Endothelial cell of umbilical vein (primary cell): ENCODE measurements at regions not wholly inside any gene's neighbourhood (a gene's known extent, or its start where the extent isn't known, plus 50 kb on each side); places are given as distances from the start of the nearest gene placed in this dataset.

ENCODE experiments used
- BruUV-seq: library from RNA; stranded (reverse); fragments of 400-500 nt; replicated peaks from 2 replicates; lab custom pipeline; 2021; lab: Mats Ljungman, UMichigan
- CTCF ChIA-PET: fragments of 300-600, 350-600 bp; sonication (Branson Sonifier 250); formaldehyde crosslinking; loops from one replicate; lab custom pipeline; 2021; ENCODE audit warnings: antibody characterized with exemption, inconsistent platforms; lab: Charles Lee
- POLR2A ChIA-PET: fragments of 300-600, 350-600 bp; sonication (Branson Sonifier 250); formaldehyde crosslinking; loops from one replicate; lab custom pipeline; 2021; ENCODE audit warnings: antibody characterized with exemption, inconsistent platforms; lab: Charles Lee
- DNase-seq: peaks from one replicate; pipeline ENCODE4 v3.0.0-alpha.2; 2011; ENCODE audit warnings: low read depth, low spot score
- FAIRE-seq: peaks from 2 replicates; lab custom pipeline; 2011; peaks lifted over from hg19 to GRCh38; lab: Jason Lieb, UNC
- H2AFZ ChIP-seq: 2 replicates; pipeline ENCODE4 v1.6.0; 2012; ENCODE audit warnings: low read depth, low read length, control low read depth, inconsistent platforms
- H3K27ac ChIP-seq: 2 replicates; pipeline ENCODE4 v1.5.1; 2011; ENCODE audit warnings: low read depth, mild to moderate bottlenecking, control low read depth, low read length, moderate library complexity; ENCODE audit not compliant: insufficient read depth
- H3K27me3 ChIP-seq, 2 experiments: 2 replicates each; pipeline versions ENCODE4 v1.6.0 to v1.6.1; 2011; ENCODE audit warnings: low read length in 2 of 2, mixed read lengths in 1 of 2; ENCODE audit not compliant: control insufficient read depth in 2 of 2, insufficient read depth in 2 of 2
- H3K36me3 ChIP-seq, 2 experiments: 2 replicates in 1 of 2; 3 replicates in 1 of 2; pipeline ENCODE4 v1.5.1; 2011; ENCODE audit warnings: low read length in 2 of 2, mild to moderate bottlenecking in 1 of 2, moderate library complexity in 1 of 2; ENCODE audit not compliant: control insufficient read depth in 2 of 2, insufficient read depth in 2 of 2; ENCODE audit errors: extremely low read depth in 1 of 2
- H3K4me1 ChIP-seq: 3 replicates; pipeline ENCODE4 v1.5.1; 2011; ENCODE audit warnings: mild to moderate bottlenecking, low read length; ENCODE audit not compliant: control insufficient read depth, insufficient read depth; ENCODE audit errors: extremely low read depth
- H3K4me2 ChIP-seq: 2 replicates; pipeline ENCODE4 v1.6.1; 2011; ENCODE audit warnings: low read length, control low read depth, mixed read lengths; ENCODE audit not compliant: insufficient read depth
- H3K4me3 ChIP-seq, 3 experiments: fragments of 200-600 bp in 1 of 3; sonication (generic), shearing (Covaris generic) in 1 of 3; replicated peaks in 1 of 3; 2 replicates each; pipeline ENCODE4 v1.5.1; 2011 to 2016; ENCODE audit warnings: control low read depth in 3 of 3, low read length in 3 of 3, mild to moderate bottlenecking in 2 of 3, inconsistent platforms in 1 of 3, low read depth in 1 of 3, moderate library complexity in 1 of 3; ENCODE audit not compliant: insufficient read depth in 1 of 3
- H3K79me2 ChIP-seq: 2 replicates; pipeline ENCODE4 v1.6.0; 2012; ENCODE audit warnings: low read length, inconsistent platforms; ENCODE audit not compliant: control insufficient read depth, insufficient read depth
- H3K9ac ChIP-seq: replicated peaks from 2 replicates; pipeline ENCODE3; 2011; ENCODE audit warnings: low read length, control low read depth; ENCODE audit not compliant: insufficient read depth; ENCODE audit errors: extremely low read depth
- H3K9me1 ChIP-seq: replicated peaks from 3 replicates; pipeline ENCODE4 v1.6.0; 2011; ENCODE audit warnings: mild to moderate bottlenecking, low read length; ENCODE audit not compliant: control insufficient read depth, insufficient read depth; ENCODE audit errors: extremely low read depth
- H3K9me3 ChIP-seq: replicated peaks from 2 replicates; pipeline ENCODE4 v1.5.1; 2012; ENCODE audit warnings: low read length, inconsistent platforms; ENCODE audit not compliant: control insufficient read depth, insufficient read depth
- H4K20me1 ChIP-seq: replicated peaks from 2 replicates; pipeline ENCODE3; 2011; ENCODE audit warnings: mild to moderate bottlenecking, low read length; ENCODE audit not compliant: control insufficient read depth, insufficient read depth; ENCODE audit errors: extremely low read depth
- EZH2 ChIP-seq: IDR thresholded peaks from 2 replicates; pipeline ENCODE4 v1.6.1; 2012; ENCODE audit warnings: borderline replicate concordance, low read depth, mild to moderate bottlenecking, moderate library complexity, low read length, inconsistent platforms; ENCODE audit not compliant: severe bottlenecking
- FOS ChIP-seq: IDR thresholded peaks from 2 replicates; pipeline ENCODE4 v1.6.1; 2011; ENCODE audit warnings: mild to moderate bottlenecking, low read length, moderate library complexity, borderline replicate concordance; ENCODE audit not compliant: insufficient read depth
- GATA2 ChIP-seq: IDR thresholded peaks from 2 replicates; pipeline ENCODE4 v1.7.0; 2011; ENCODE audit warnings: low read depth, mild to moderate bottlenecking, moderate library complexity, mixed read lengths, low read length; ENCODE audit not compliant: insufficient read length, insufficient read depth
- JUN ChIP-seq: IDR thresholded peaks from 2 replicates; pipeline ENCODE4 v1.6.1; 2011; ENCODE audit warnings: borderline replicate concordance, low read depth; ENCODE audit not compliant: insufficient read length, insufficient read depth
- MYC ChIP-seq: IDR thresholded peaks from one replicate; pipeline ENCODE4 v1.6.1; 2011; ENCODE audit warnings: mild to moderate bottlenecking, low read depth, low read length
- POLR2A ChIP-seq: IDR thresholded peaks from 2 replicates; pipeline ENCODE4 v1.6.1; 2012; ENCODE audit warnings: low read depth, mild to moderate bottlenecking, control low read depth, low read length
- POLR2AphosphoS5 ChIP-seq: IDR thresholded peaks from 2 replicates; pipeline ENCODE4 v1.6.1; 2012; ENCODE audit warnings: low read depth, mild to moderate bottlenecking, control low read depth, low read length, moderate library complexity; ENCODE audit not compliant: insufficient read depth
- dilution Hi-C: fragments of 300-500 bp; cut with MboI; formaldehyde crosslinking; loops from one replicate; pipeline ENCODE4 v1.15.0; 2019; ENCODE audit warnings: low sequenced_read_pairs; ENCODE audit not compliant: extremely low pct_ligation_motif_present
- intact Hi-C: fragments of 100-400 bp; cut with micrococcal nuclease; formaldehyde crosslinking; loops from one replicate; pipeline ENCODE4 v1.10.0; 2022
- TF ChIP-seq, protein P1 (sequence below), 2 donors: IDR thresholded peaks; 1 replicate in 1 of 2; 2 replicates in 1 of 2; pipeline ENCODE4 v1.5.1; 2011; ENCODE audit warnings: low read length in 2 of 2, mild to moderate bottlenecking in 2 of 2, moderate library complexity in 2 of 2, control low read depth in 1 of 2, inconsistent platforms in 1 of 2, low read depth in 1 of 2; ENCODE audit not compliant: insufficient read depth in 1 of 2; ENCODE audit errors: extremely low read depth in 1 of 2
- TF ChIP-seq, protein P2 (sequence below): IDR thresholded peaks from 2 replicates; pipeline ENCODE4 v1.6.1; 2011; ENCODE audit not compliant: insufficient read depth, insufficient read length

GRCh38 chr3:167166594-167167253, 213.4 kb downstream of the ZBBX start:
- no peaks in the 10 kb centered on the region for H3K79me2 ChIP-seq
- no peaks in the 10 kb centered on the region for H3K4me1 ChIP-seq
- no peak overlapping the region for H3K9ac ChIP-seq
- no peaks in the 10 kb centered on the region for H4K20me1 ChIP-seq
- H3K27ac ChIP-seq, result no peak overlapping the region
- TF ChIP-seq GATA2 (no peak), EZH2 (no peak), FOS (no peak), JUN (no peak), POLR2AphosphoS5 (no peak), MYC (no peak), POLR2A (no peak)
- TF ChIP-seq, protein P1, sequence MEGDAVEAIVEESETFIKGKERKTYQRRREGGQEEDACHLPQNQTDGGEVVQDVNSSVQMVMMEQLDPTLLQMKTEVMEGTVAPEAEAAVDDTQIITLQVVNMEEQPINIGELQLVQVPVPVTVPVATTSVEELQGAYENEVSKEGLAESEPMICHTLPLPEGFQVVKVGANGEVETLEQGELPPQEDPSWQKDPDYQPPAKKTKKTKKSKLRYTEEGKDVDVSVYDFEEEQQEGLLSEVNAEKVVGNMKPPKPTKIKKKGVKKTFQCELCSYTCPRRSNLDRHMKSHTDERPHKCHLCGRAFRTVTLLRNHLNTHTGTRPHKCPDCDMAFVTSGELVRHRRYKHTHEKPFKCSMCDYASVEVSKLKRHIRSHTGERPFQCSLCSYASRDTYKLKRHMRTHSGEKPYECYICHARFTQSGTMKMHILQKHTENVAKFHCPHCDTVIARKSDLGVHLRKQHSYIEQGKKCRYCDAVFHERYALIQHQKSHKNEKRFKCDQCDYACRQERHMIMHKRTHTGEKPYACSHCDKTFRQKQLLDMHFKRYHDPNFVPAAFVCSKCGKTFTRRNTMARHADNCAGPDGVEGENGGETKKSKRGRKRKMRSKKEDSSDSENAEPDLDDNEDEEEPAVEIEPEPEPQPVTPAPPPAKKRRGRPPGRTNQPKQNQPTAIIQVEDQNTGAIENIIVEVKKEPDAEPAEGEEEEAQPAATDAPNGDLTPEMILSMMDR (IDR thresholded peaks at IDR 0.05; ENCODE audit: extremely low read depth in 1 of 2, insufficient read depth in 1 of 2, low read depth in 1 of 2, low read length in 2 of 2), result no peak
- TF ChIP-seq, protein P2, sequence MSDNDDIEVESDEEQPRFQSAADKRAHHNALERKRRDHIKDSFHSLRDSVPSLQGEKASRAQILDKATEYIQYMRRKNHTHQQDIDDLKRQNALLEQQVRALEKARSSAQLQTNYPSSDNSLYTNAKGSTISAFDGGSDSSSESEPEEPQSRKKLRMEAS, result no peak
- no TSS peak for BruUV-seq
- H3K36me3 ChIP-seq, result no peaks in the 10 kb centered on the region
- intact Hi-C loops, result no loop called here
- DNase-seq, result no peak
- no peak overlapping the region for H3K4me2 ChIP-seq
- dilution Hi-C loops, result no loop called here
- H2AFZ ChIP-seq, result no peak overlapping the region
- no peak for FAIRE-seq
- H3K27me3 ChIP-seq, result no peaks in the 10 kb centered on the region
- CTCF ChIA-PET, result no interaction called here
- no peaks in the 10 kb centered on the region for H3K9me3 ChIP-seq
- POLR2A ChIA-PET, result no interaction called here
- no peaks in the 10 kb centered on the region for H3K9me1 ChIP-seq
- H3K4me3 ChIP-seq, result no peak overlapping the region
